ENCODE measurements at regions not wholly inside any gene's neighbourhood (a gene's known extent, or its start where the extent isn't known, plus 50 kb on each side); places are given as distances from the start of the nearest gene placed in this dataset.

- no peak overlapping the region for H3K27ac ChIP-seq
- no peak overlapping the region for H3K4me3 ChIP-seq
- no peaks in the 10 kb centered on the region for H3K4me1 ChIP-seq
- TF ChIP-seq CTCF (IDR thresholded peaks at IDR 0.05), result no peak
- no peaks in the 10 kb centered on the region for H3K9me3 ChIP-seq
- intact Hi-C loops (cut with DNase I), result no loop called here
- no peaks in the 10 kb centered on the region for H3K36me3 ChIP-seq
- peaks cover 9% of the 10 kb centered on the region for H3K27me3 ChIP-seq
- DNase-seq (no peak), ATAC-seq (no peak)
Observed at GRCh38 chr11:113549061-113549460, 73.9 kb upstream of the DRD2 start.

DNA sequence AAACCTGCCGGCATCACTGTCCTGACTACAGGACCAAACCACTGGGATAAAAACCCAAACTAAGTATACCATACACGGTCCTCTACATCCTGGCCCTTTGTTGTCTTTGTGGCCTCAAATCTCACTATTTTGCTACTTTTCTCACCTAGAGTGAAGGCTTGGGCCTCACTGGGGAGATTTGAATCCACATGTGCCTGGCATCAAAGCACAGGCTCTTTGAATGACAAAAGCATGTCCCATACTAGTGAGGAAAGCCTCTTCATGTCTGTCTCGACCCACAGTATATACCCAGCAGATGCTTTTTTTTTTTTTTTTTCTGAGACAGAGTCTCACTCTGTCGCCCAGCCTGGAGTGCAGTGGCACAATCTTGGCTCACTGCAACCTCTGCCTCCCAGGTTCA is 72.5 kb upstream of the DRD2 start:
- Histone ChIP-seq H3K9me3 (no peaks in the 10 kb centered on the region), H3K27me3 (peaks cover 9% of the 10 kb centered on the region), H3K36me3 (no peaks in the 10 kb centered on the region), H3K4me1 (no peaks in the 10 kb centered on the region), H3K4me3 (no peak overlapping the region), H3K27ac (no peak overlapping the region)
- DNase-seq (no peak), ATAC-seq (no peak)
- TF ChIP-seq CTCF (IDR thresholded peaks at IDR 0.05), result no peak
- intact Hi-C loops (cut with DNase I), result no loop called here

DNA sequence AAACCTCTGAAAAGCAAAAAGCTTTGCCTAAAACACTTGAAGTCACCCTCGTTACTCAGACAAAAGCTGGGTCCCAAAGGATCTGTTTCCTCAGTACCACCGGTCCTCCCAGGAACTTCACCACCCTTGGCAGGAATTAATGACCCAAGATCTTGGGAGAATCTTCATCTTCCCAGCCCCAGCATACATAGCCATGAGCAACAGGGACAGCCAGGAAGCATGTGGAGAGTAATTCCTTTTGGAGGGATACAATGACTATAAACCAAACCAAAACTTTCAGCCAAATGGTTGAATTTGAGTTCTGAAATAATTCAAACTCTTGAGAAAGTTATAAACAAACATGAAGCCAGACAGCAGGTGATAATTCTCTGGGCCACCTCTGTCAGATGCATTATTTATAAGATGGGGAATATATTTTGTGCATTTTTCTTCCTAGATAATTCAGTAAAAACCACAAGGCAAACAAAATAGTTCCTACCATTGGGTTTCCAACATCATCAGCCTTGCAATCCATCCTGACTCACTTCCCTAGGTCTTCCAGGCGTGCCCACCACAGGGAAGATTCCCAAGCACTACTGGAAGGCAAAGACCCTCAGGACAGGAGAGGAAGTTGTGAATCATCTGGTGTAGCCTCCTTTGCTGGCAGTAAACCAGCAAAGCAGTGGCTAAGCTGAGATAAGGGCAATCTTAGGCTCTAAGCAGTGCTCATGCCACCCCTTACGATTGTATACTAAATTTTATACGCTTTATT is 71.7 kb upstream of the DRD2 start:
- no peak overlapping the region for H3K4me3 ChIP-seq
- H3K27ac ChIP-seq, result no peak overlapping the region
- intact Hi-C loops (cut with DNase I), result no loop called here
- peaks cover 9% of the 10 kb centered on the region for H3K27me3 ChIP-seq
- ATAC-seq (no peak), DNase-seq (no peak)
- no peaks in the 10 kb centered on the region for H3K9me3 ChIP-seq
- TF ChIP-seq CTCF (IDR thresholded peaks at IDR 0.05), result no peak
- no peaks in the 10 kb centered on the region for H3K4me1 ChIP-seq
- H3K36me3 ChIP-seq, result no peaks in the 10 kb centered on the region

DNA sequence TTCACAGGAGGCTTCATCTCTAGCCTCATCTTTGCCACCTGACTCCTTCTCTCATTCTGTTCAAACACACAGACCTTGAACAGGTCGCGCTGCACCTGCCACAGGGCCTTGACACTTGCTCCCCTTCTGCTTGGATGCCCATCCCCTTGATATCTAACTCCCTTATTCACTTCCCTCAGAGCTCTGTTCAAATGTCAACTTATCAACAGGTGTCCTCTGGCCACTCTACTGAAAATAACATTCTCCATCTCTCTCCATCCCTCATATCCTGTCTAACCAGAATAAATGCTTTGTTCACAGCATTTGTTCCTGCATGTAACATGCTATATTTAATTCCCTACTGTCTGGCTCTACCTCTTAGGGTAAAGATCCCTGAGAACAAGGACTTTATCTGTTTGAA is 67.2 kb upstream of the DRD2 start:
- no peaks in the 10 kb centered on the region for H3K9me3 ChIP-seq
- no peaks in the 10 kb centered on the region for H3K36me3 ChIP-seq
- H3K27me3 ChIP-seq, result peaks cover 7% of the 10 kb centered on the region
- ATAC-seq (no peak), DNase-seq (no peak)
- no peaks in the 10 kb centered on the region for H3K4me1 ChIP-seq
- intact Hi-C loops (cut with DNase I), result no loop called here
- no peak overlapping the region for H3K4me3 ChIP-seq
- TF ChIP-seq CTCF (IDR thresholded peaks at IDR 0.05), result no peak
- no peak overlapping the region for H3K27ac ChIP-seq

DNA sequence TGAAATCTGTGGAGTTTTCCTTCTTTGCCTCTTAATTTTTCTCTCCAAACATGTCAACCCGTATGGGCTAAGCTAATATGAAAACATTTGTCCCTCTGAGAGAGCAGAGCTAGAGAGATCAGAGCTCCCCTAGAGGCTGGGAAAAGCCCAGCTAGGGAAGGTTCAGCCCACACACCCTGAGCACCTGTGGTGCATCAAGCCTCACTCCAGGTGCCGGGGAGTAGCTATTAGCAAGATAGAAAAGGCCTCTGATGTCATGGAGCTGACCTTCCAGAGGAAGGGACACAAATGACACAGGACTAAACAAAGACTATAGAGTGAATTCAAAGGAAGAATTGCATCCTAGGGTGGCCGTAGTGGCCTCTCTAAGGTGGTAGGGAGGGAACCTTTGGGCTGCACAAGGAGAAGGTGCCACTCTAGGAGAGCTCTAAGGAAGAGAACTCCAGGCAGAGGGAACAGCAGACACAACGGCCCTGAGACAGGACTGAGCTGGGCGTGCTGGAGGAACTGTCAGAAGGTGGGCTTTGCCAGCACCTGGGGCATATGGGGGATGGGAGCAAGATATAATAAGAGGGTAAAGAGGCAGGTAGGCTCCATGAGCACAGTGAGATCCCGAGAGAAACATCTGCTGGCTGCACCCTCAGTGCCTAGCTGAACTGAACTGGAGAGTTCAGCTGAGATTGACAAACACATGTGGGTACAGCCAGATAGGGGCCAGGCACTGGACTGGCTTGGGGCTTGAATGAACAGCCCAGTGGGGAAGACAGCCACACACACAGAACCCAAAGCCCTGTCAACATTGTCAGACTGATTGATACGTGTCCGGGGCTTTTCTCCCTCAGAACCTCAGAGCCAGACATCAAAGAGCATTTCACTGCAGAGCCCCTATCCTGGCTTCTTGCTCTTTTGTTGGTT is 65.5 kb upstream of the DRD2 start:
- DNase-seq (no peak), ATAC-seq (no peak)
- H3K9me3 ChIP-seq, result no peaks in the 10 kb centered on the region
- no peaks in the 10 kb centered on the region for H3K36me3 ChIP-seq
- intact Hi-C loops (cut with DNase I), result no loop called here
- H3K27me3 ChIP-seq, result peaks cover 2% of the 10 kb centered on the region
- no peak for TF ChIP-seq CTCF (IDR thresholded peaks at IDR 0.05)
- no peaks in the 10 kb centered on the region for H3K4me1 ChIP-seq
- no peak overlapping the region for H3K4me3 ChIP-seq
- no peak overlapping the region for H3K27ac ChIP-seq

Data from upper lobe of right lung (tissue), 1 donor.